ENCODE measurements at regions not wholly inside any gene's neighbourhood (a gene's known extent, or its start where the extent isn't known, plus 50 kb on each side); places are given as distances from the start of the nearest gene placed in this dataset.

DNA sequence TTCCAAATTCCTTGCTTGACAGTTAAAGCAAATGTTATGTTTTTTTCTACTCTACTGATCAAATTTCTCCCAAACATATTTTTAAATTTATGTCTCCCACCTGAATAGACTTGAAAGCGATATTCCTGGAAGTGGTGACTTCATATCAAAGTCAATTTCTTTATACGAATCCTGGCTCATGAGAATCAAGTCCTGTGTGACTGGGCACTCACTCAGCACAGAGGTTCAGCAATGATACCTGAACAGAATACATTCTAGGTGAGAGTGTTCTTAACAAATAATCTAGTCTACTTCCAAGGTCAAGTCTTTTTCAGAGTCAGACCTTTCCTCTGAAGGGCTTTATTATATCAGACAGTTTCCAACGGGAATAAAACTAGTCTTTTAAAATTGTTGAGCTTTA, 1070.6 kb downstream of the TRHDE start:
- TF ChIP-seq, protein P1, sequence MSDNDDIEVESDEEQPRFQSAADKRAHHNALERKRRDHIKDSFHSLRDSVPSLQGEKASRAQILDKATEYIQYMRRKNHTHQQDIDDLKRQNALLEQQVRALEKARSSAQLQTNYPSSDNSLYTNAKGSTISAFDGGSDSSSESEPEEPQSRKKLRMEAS (IDR thresholded peaks at IDR 0.05): no peak
- TF ChIP-seq NFIC (IDR thresholded peaks at IDR 0.05) (no peak), YY1 (IDR thresholded peaks at IDR 0.05; ENCODE audit: low read depth) (no peak), CEBPB (IDR thresholded peaks at IDR 0.05) (no peak), FOXM1 (IDR thresholded peaks at IDR 0.05; ENCODE audit: borderline replicate concordance, low read depth) (no peak), ZBTB7A (IDR thresholded peaks at IDR 0.05; ENCODE audit: low read depth) (no peak), TCF12 (IDR thresholded peaks at IDR 0.05; ENCODE audit: low read depth) (no peak), CREB1 (IDR thresholded peaks at IDR 0.05; ENCODE audit: low read depth) (no peak), TAF1 (IDR thresholded peaks at IDR 0.05; ENCODE audit: low read depth) (no peak), EP300 (IDR thresholded peaks at IDR 0.05; ENCODE audit: borderline replicate concordance) (no peak), RAD21 (IDR thresholded peaks at IDR 0.05; ENCODE audit: low read depth) (no peak)
- TF ChIP-seq, protein P2, sequence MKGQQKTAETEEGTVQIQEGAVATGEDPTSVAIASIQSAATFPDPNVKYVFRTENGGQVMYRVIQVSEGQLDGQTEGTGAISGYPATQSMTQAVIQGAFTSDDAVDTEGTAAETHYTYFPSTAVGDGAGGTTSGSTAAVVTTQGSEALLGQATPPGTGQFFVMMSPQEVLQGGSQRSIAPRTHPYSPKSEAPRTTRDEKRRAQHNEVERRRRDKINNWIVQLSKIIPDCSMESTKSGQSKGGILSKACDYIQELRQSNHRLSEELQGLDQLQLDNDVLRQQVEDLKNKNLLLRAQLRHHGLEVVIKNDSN (IDR thresholded peaks at IDR 0.05): no peak
- TF ChIP-seq, protein P3, sequence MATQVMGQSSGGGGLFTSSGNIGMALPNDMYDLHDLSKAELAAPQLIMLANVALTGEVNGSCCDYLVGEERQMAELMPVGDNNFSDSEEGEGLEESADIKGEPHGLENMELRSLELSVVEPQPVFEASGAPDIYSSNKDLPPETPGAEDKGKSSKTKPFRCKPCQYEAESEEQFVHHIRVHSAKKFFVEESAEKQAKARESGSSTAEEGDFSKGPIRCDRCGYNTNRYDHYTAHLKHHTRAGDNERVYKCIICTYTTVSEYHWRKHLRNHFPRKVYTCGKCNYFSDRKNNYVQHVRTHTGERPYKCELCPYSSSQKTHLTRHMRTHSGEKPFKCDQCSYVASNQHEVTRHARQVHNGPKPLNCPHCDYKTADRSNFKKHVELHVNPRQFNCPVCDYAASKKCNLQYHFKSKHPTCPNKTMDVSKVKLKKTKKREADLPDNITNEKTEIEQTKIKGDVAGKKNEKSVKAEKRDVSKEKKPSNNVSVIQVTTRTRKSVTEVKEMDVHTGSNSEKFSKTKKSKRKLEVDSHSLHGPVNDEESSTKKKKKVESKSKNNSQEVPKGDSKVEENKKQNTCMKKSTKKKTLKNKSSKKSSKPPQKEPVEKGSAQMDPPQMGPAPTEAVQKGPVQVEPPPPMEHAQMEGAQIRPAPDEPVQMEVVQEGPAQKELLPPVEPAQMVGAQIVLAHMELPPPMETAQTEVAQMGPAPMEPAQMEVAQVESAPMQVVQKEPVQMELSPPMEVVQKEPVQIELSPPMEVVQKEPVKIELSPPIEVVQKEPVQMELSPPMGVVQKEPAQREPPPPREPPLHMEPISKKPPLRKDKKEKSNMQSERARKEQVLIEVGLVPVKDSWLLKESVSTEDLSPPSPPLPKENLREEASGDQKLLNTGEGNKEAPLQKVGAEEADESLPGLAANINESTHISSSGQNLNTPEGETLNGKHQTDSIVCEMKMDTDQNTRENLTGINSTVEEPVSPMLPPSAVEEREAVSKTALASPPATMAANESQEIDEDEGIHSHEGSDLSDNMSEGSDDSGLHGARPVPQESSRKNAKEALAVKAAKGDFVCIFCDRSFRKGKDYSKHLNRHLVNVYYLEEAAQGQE (IDR thresholded peaks at IDR 0.05; ENCODE audit: low read depth): no peak

DNA sequence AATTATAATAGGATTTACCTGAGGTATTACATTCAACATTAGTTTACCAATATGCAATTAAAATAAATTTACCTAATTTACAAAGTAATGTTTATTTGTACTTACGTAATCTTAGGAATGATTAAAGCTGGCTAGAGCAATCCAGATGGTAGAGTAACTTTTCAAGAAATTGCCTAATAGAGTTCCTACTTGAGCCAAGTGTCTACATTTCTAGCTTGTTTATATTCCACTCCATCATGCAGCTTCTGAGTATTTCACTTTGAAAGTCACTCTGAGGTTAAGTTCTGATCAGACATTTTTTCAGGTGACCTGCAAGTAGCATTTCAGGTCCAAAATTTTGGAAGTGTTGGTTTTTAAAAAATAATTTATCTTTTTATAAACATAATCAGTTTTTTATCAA, 1080.7 kb downstream of the TRHDE start:
- no peak for TF ChIP-seq EGR1 (IDR thresholded peaks at IDR 0.05)
- TF ChIP-seq, protein P3 (IDR thresholded peaks at IDR 0.05; ENCODE audit: low read depth): no peak
- TF ChIP-seq TEAD4 (IDR thresholded peaks at IDR 0.05): no peak
- TF ChIP-seq, protein P2 (IDR thresholded peaks at IDR 0.05): no peak
- TF ChIP-seq EP300 (IDR thresholded peaks at IDR 0.05; ENCODE audit: borderline replicate concordance): no peak
- TF ChIP-seq YY1 (IDR thresholded peaks at IDR 0.05; ENCODE audit: low read depth): no peak
- no peak for TF ChIP-seq CEBPB (IDR thresholded peaks at IDR 0.05)
- no peak for TF ChIP-seq TCF12 (IDR thresholded peaks at IDR 0.05; ENCODE audit: low read depth)
- TF ChIP-seq RAD21 (IDR thresholded peaks at IDR 0.05; ENCODE audit: low read depth): no peak
- no peak for TF ChIP-seq ZBTB7A (IDR thresholded peaks at IDR 0.05; ENCODE audit: low read depth)
- no peak for TF ChIP-seq CREB1 (IDR thresholded peaks at IDR 0.05; ENCODE audit: low read depth)
- no peak for TF ChIP-seq NFIC (IDR thresholded peaks at IDR 0.05)
- TF ChIP-seq TAF1 (IDR thresholded peaks at IDR 0.05; ENCODE audit: low read depth): no peak

DNA sequence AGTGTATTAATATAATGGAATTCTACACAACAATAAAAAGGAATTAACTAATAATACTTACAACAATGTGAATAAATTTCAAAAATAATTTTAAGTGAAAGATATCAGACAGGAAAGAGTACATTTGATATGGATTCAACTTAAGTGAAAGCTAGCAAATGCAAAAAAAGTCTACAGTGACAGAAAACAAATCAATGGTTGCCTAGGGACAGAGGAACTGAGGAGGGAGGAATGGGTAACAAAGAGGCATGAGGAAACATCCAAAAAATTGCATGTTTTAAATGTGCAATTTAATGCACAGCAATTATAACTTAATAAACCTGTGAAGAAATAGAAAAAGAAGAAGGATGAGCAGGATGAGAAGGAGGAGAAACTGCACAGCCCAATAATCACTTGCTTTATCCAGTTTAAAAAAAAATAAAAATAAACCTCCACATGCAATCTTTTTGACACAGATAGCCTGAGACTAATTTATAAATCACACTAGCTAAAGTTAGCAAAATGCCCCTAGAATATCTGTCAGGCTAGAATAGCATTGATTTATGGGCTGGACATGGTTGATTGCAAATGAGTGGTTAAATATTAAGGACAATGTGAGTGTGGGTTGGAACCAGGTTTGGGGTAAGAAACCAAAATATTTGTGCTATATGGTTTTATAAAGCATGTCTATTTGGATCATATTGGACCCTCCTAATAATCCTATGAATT, 1089.1 kb downstream of the TRHDE start:
- TF ChIP-seq, protein P1 (IDR thresholded peaks at IDR 0.05): no peak
- TF ChIP-seq RAD21 (IDR thresholded peaks at IDR 0.05; ENCODE audit: low read depth): no peak
- no peak for TF ChIP-seq ZBTB7A (IDR thresholded peaks at IDR 0.05; ENCODE audit: low read depth)

DNA sequence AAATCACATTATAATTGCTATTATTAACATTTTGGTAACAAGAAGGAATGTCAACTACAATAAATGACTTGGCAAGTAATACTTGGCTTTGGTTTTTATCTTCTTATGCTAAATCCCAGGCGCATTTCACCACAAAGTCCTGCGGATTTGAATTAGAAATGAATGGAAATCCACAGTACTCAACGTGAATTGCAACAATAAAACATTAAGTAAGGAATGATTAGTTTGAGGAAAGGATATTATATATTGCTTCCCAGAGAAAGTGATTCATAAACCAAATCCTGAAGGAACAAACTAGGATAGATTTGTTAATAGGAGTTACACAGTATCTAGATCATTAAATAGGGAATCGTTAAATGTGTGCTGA, 1089.7 kb downstream of the TRHDE start:
- TF ChIP-seq CREB1 (IDR thresholded peaks at IDR 0.05; ENCODE audit: low read depth) (no peak), TAF1 (IDR thresholded peaks at IDR 0.05; ENCODE audit: low read depth) (no peak), EP300 (IDR thresholded peaks at IDR 0.05; ENCODE audit: borderline replicate concordance) (no peak), YY1 (IDR thresholded peaks at IDR 0.05; ENCODE audit: low read depth) (no peak), FOXM1 (IDR thresholded peaks at IDR 0.05; ENCODE audit: borderline replicate concordance, low read depth) (no peak), CEBPB (IDR thresholded peaks at IDR 0.05) (no peak), EGR1 (IDR thresholded peaks at IDR 0.05) (no peak), TCF12 (IDR thresholded peaks at IDR 0.05; ENCODE audit: low read depth) (no peak), RAD21 (IDR thresholded peaks at IDR 0.05; ENCODE audit: low read depth) (no peak), ZBTB7A (IDR thresholded peaks at IDR 0.05; ENCODE audit: low read depth) (no peak), NFIC (IDR thresholded peaks at IDR 0.05) (no peak), TEAD4 (IDR thresholded peaks at IDR 0.05) (no peak)
- TF ChIP-seq, protein P1 (IDR thresholded peaks at IDR 0.05): no peak
- TF ChIP-seq, protein P3 (IDR thresholded peaks at IDR 0.05; ENCODE audit: low read depth): no peak
- TF ChIP-seq, protein P2 (IDR thresholded peaks at IDR 0.05): no peak

All from Ishikawa (cell line).